Activated CD8-positive, alpha-beta memory T cell treated with anti-CD3 and anti-CD28 coated beads, Interleukin-2, amount 10 ng/mL, durations not matched to agents 7 days and 5 days (primary cell): ENCODE measurements at regions not wholly inside any gene's neighbourhood (a gene's known extent, or its start where the extent isn't known, plus 50 kb on each side); places are given as distances from the start of the nearest gene placed in this dataset.

Experiments used
- ATAC-seq: fragments of 150-1000 bp; cut with Tn5 transposase; one replicate; pipeline ENCODE4 v1.10.0; 2021; ENCODE audit warnings: moderate library complexity
- CTCF ChIA-PET: fragments of 350-600 bp; sonication (Branson Sonifier 250); formaldehyde crosslinking; loops from one replicate; lab custom pipeline; 2021; ENCODE audit warnings: antibody characterized with exemption; lab: Charles Lee
- DNase-seq: peaks from one replicate; pipeline ENCODE4 v3.0.0-alpha.2; 2020
- H3K27ac Mint-ChIP-seq: one replicate; pipeline ENCODE4 v1.8.0; 2021; ENCODE audit warnings: mild to moderate bottlenecking, mixed read lengths
- H3K27me3 Mint-ChIP-seq: one replicate; pipeline ENCODE4 v1.8.0; 2021; ENCODE audit warnings: mixed read lengths
- H3K36me3 Mint-ChIP-seq: one replicate; pipeline ENCODE4 v1.8.0; 2021; ENCODE audit warnings: mild to moderate bottlenecking, mixed read lengths
- H3K4me1 Mint-ChIP-seq: one replicate; pipeline ENCODE4 v1.8.0; 2021; ENCODE audit warnings: mixed read lengths
- H3K4me3 Mint-ChIP-seq: one replicate; pipeline ENCODE4 v1.8.0; 2021; ENCODE audit warnings: mild to moderate bottlenecking, moderate library complexity, mixed read lengths
- H3K9me3 Mint-ChIP-seq: one replicate; pipeline ENCODE4 v1.8.0; 2022; ENCODE audit warnings: low read depth, mixed read lengths

- peaks cover 6% of the 10 kb centered on the region for H3K9me3 Mint-ChIP-seq
- CTCF ChIA-PET, result no interaction called here
- no peak for DNase-seq
- ATAC-seq, result no peak
- H3K4me1 Mint-ChIP-seq, result no peaks in the 10 kb centered on the region
- no peaks in the 10 kb centered on the region for H3K27me3 Mint-ChIP-seq
- no peak overlapping the region for H3K4me3 Mint-ChIP-seq
- H3K36me3 Mint-ChIP-seq, result no peaks in the 10 kb centered on the region
- H3K27ac Mint-ChIP-seq, result no peak overlapping the region
These were observed 439.7 kb downstream of the RND3 start for GRCh38 chr2:150047620-150048222.

GRCh38 chr2:150046810-150047209, 440.7 kb downstream of the RND3 start:
- CTCF ChIA-PET, result no interaction called here

GRCh38 chr2:150046211-150046610, 441.3 kb downstream of the RND3 start:
- DNase-seq (no peak), ATAC-seq (no peak)
- Mint-ChIP-seq H3K36me3 (no peaks in the 10 kb centered on the region), H3K4me3 (no peak overlapping the region), H3K27me3 (no peaks in the 10 kb centered on the region), H3K9me3 (no peaks in the 10 kb centered on the region), H3K27ac (no peak overlapping the region), H3K4me1 (no peaks in the 10 kb centered on the region)
- CTCF ChIA-PET, result no interaction called here

More at GRCh38 chr2:150046810-150047209, 440.7 kb downstream of the RND3 start:
- H3K27me3 Mint-ChIP-seq, result no peaks in the 10 kb centered on the region
- no peaks in the 10 kb centered on the region for H3K4me1 Mint-ChIP-seq
- DNase-seq (no peak), ATAC-seq (no peak)
- no peak overlapping the region for H3K4me3 Mint-ChIP-seq
- no peak overlapping the region for H3K27ac Mint-ChIP-seq
- peaks cover 3% of the 10 kb centered on the region for H3K9me3 Mint-ChIP-seq
- no peaks in the 10 kb centered on the region for H3K36me3 Mint-ChIP-seq

GRCh38 chr2:150045601-150046000, 441.9 kb downstream of the RND3 start:
- Mint-ChIP-seq H3K4me3 (no peak overlapping the region), H3K27me3 (no peaks in the 10 kb centered on the region), H3K4me1 (no peaks in the 10 kb centered on the region), H3K36me3 (no peaks in the 10 kb centered on the region), H3K9me3 (no peaks in the 10 kb centered on the region), H3K27ac (no peak overlapping the region)
- DNase-seq (no peak), ATAC-seq (no peak)
- CTCF ChIA-PET, result no interaction called here

- no peaks in the 10 kb centered on the region for H3K36me3 Mint-ChIP-seq
- H3K27ac Mint-ChIP-seq, result no peak overlapping the region
- DNase-seq (no peak), ATAC-seq (no peak)
- no peaks in the 10 kb centered on the region for H3K27me3 Mint-ChIP-seq
- CTCF ChIA-PET, result no interaction called here
- no peak overlapping the region for H3K4me3 Mint-ChIP-seq
- no peaks in the 10 kb centered on the region for H3K4me1 Mint-ChIP-seq
- no peaks in the 10 kb centered on the region for H3K9me3 Mint-ChIP-seq
These were observed 444.3 kb downstream of the RND3 start for GRCh38 chr2:150043172-150043500.

GRCh38 chr2:150042500-150043171, 444.8 kb downstream of the RND3 start:
- no peaks in the 10 kb centered on the region for H3K36me3 Mint-ChIP-seq

GRCh38 chr2:150041722-150042425, 445.6 kb downstream of the RND3 start:
- CTCF ChIA-PET, result no interaction called here
- H3K36me3 Mint-ChIP-seq, result no peaks in the 10 kb centered on the region
- no peaks in the 10 kb centered on the region for H3K4me1 Mint-ChIP-seq
- H3K4me3 Mint-ChIP-seq, result no peak overlapping the region
- DNase-seq (no peak), ATAC-seq (no peak)
- H3K27ac Mint-ChIP-seq, result no peak overlapping the region
- no peaks in the 10 kb centered on the region for H3K9me3 Mint-ChIP-seq
- no peaks in the 10 kb centered on the region for H3K27me3 Mint-ChIP-seq

More at GRCh38 chr2:150042500-150043171, 444.8 kb downstream of the RND3 start:
- ATAC-seq (no peak), DNase-seq (no peak)
- Mint-ChIP-seq H3K4me1 (no peaks in the 10 kb centered on the region), H3K27ac (no peak overlapping the region), H3K9me3 (no peaks in the 10 kb centered on the region), H3K27me3 (no peaks in the 10 kb centered on the region), H3K4me3 (no peak overlapping the region)
- CTCF ChIA-PET, result no interaction called here

GRCh38 chr2:150036622-150037021, 449.0 kb upstream of the MMADHC start:
- DNase-seq (no peak), ATAC-seq (no peak)
- Mint-ChIP-seq H3K27me3 (no peaks in the 10 kb centered on the region), H3K4me1 (no peaks in the 10 kb centered on the region), H3K9me3 (peaks cover 3% of the 10 kb centered on the region), H3K36me3 (no peaks in the 10 kb centered on the region), H3K27ac (no peak overlapping the region), H3K4me3 (no peak overlapping the region)
- CTCF ChIA-PET, result no interaction called here

GRCh38 chr2:150034665-150035064, 447.1 kb upstream of the MMADHC start:
- peaks cover 3% of the 10 kb centered on the region for H3K9me3 Mint-ChIP-seq
- no peak overlapping the region for H3K27ac Mint-ChIP-seq
- no peak for DNase-seq
- H3K4me3 Mint-ChIP-seq, result no peak overlapping the region
- no peak for ATAC-seq
- no peaks in the 10 kb centered on the region for H3K36me3 Mint-ChIP-seq
- CTCF ChIA-PET, result no interaction called here
- H3K4me1 Mint-ChIP-seq, result no peaks in the 10 kb centered on the region
- H3K27me3 Mint-ChIP-seq, result no peaks in the 10 kb centered on the region

- Mint-ChIP-seq H3K9me3 (peaks cover 3% of the 10 kb centered on the region), H3K4me1 (no peaks in the 10 kb centered on the region), H3K4me3 (no peak overlapping the region), H3K27me3 (no peaks in the 10 kb centered on the region), H3K36me3 (no peaks in the 10 kb centered on the region), H3K27ac (no peak overlapping the region)
- ATAC-seq (no peak), DNase-seq (no peak)
- CTCF ChIA-PET, result no interaction called here
These were observed 443.0 kb upstream of the MMADHC start for GRCh38 chr2:150030436-150031190.

GRCh38 chr2:150028322-150028721, 440.7 kb upstream of the MMADHC start:
- H3K4me1 Mint-ChIP-seq, result no peaks in the 10 kb centered on the region
- H3K27ac Mint-ChIP-seq, result no peak overlapping the region
- H3K4me3 Mint-ChIP-seq, result no peak overlapping the region
- DNase-seq (no peak), ATAC-seq (no peak)
- CTCF ChIA-PET, result no interaction called here
- no peaks in the 10 kb centered on the region for H3K36me3 Mint-ChIP-seq
- H3K9me3 Mint-ChIP-seq, result no peaks in the 10 kb centered on the region
- H3K27me3 Mint-ChIP-seq, result no peaks in the 10 kb centered on the region

GRCh38 chr2:150027164-150027563, 439.6 kb upstream of the MMADHC start:
- Mint-ChIP-seq H3K27me3 (no peaks in the 10 kb centered on the region), H3K9me3 (no peaks in the 10 kb centered on the region), H3K4me3 (no peak overlapping the region), H3K36me3 (no peaks in the 10 kb centered on the region), H3K4me1 (no peaks in the 10 kb centered on the region), H3K27ac (no peak overlapping the region)
- no peak for ATAC-seq
- CTCF ChIA-PET, result no interaction called here
- no peak for DNase-seq

GRCh38 chr2:150023663-150024062, 436.1 kb upstream of the MMADHC start:
- Mint-ChIP-seq H3K27ac (no peak overlapping the region), H3K4me1 (no peaks in the 10 kb centered on the region), H3K4me3 (no peak overlapping the region), H3K27me3 (no peaks in the 10 kb centered on the region), H3K9me3 (no peaks in the 10 kb centered on the region), H3K36me3 (no peaks in the 10 kb centered on the region)
- ATAC-seq (no peak), DNase-seq (no peak)
- CTCF ChIA-PET, result no interaction called here
